Bone marrow (tissue), 2 donors: ENCODE measurements at regions not wholly inside any gene's neighbourhood (a gene's known extent, or its start where the extent isn't known, plus 50 kb on each side); places are given as distances from the start of the nearest gene placed in this dataset.

ENCODE experiments used
- DNase-seq, 2 donors: peaks; one replicate each; lab custom pipeline; 2025; lab: John Stamatoyannopoulos, UW

GRCh38 chr6:105966481-105966880, 119.7 kb upstream of the PRDM1 start:
- DNase-seq: no peak

- no peak for DNase-seq
Observed at GRCh38 chr6:105964979-105965760, 121.0 kb upstream of the PRDM1 start.

GRCh38 chr6:105954148-105954547, 132.0 kb upstream of the PRDM1 start:
- DNase-seq: no peak

GRCh38 chr6:105952772-105953690, 133.1 kb upstream of the PRDM1 start:
- DNase-seq: peak in 1 of 2 donors; percentile 24

- DNase-seq: no peak
Observed at GRCh38 chr6:105952326-105952725, 133.8 kb upstream of the PRDM1 start.

- no peak for DNase-seq
Observed at GRCh38 chr6:105951322-105951721, 134.8 kb upstream of the PRDM1 start.

- no peak for DNase-seq
Observed at GRCh38 chr6:105949869-105950268, 136.3 kb upstream of the PRDM1 start.

GRCh38 chr6:105943514-105943913, 142.6 kb upstream of the PRDM1 start:
- no peak for DNase-seq

GRCh38 chr6:105941621-105942412, 144.3 kb upstream of the PRDM1 start:
- DNase-seq: no peak

GRCh38 chr6:105940990-105941389, 145.1 kb upstream of the PRDM1 start:
- DNase-seq: no peak

GRCh38 chr6:105936972-105937371, 149.2 kb upstream of the PRDM1 start:
- DNase-seq: no peak

GRCh38 chr6:105935416-105935815, 150.7 kb upstream of the PRDM1 start:
- no peak for DNase-seq

GRCh38 chr6:105934708-105935107, 151.4 kb upstream of the PRDM1 start:
- DNase-seq: no peak

- no peak for DNase-seq
Observed at GRCh38 chr6:105932440-105932839, 153.7 kb upstream of the PRDM1 start.

GRCh38 chr6:105929626-105930025, 156.5 kb upstream of the PRDM1 start:
- DNase-seq: no peak

GRCh38 chr6:105926318-105926717, 159.8 kb upstream of the PRDM1 start:
- DNase-seq: no peak

GRCh38 chr6:105925706-105926105, 160.4 kb upstream of the PRDM1 start:
- no peak for DNase-seq

GRCh38 chr6:105921781-105922180, 164.4 kb upstream of the PRDM1 start:
- DNase-seq: no peak

GRCh38 chr6:105920071-105920470, 166.1 kb upstream of the PRDM1 start:
- DNase-seq: no peak

GRCh38 chr6:105917038-105917695, 169.0 kb upstream of the PRDM1 start:
- no peak for DNase-seq

- no peak for DNase-seq
Observed at GRCh38 chr6:105911106-105911629, 175.0 kb upstream of the PRDM1 start.
